NCI-H1417 (cell line): ENCODE measurements at regions not wholly inside any gene's neighbourhood (a gene's known extent, or its start where the extent isn't known, plus 50 kb on each side); places are given as distances from the start of the nearest gene placed in this dataset.
"Not testable (repeated sequence)": the region's sequence is repeated elsewhere in the genome, so short reads cannot be mapped to it uniquely, and the experiment has no call there.

ENCODE experiments used
- DNase-seq, 3 experiments: peaks; one replicate each; lab custom pipeline; 2025; lab: John Stamatoyannopoulos, UW

DNA sequence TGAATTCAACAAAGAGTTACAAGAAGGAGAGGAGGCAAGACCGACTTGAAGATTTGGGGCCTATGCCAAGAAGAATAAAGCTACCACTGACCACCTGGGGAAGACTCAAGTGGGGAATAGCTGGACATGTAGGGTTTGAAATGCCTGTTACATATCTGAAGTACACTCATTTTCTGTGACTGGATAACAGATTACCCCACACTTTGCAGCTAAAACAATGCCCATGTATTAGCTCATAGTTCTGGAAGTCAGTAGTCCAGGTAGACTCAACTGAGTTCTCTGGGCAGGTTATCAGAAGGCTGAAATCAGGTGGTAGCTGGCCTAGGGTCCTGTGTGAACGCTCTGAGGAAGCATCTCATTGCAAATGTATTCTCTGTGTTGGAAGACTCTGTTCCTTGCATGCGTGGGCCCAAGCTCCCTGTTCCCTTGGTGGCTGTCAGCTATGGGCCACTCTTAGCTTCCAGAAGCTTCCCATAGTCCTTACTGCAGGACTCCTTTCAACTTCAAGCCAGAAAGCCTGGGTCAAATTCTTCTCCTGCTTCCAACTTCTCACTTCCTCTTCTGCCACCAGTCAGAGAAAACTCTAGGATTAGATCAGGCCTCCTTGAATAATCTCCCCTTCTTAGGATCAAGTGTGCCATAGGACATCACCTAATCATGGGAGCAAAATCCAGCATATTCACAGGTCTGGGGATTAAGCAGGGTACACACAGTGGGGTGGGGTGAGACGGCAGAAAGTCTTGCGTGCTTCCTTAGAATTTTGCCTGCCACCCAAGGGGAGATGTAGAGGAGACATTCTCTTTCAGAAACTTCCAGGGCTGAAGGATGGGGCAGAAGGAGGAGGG is 187.8 kb downstream of the SHQ1 start:
- peak in 1 of 3 experiments; percentile 33 for DNase-seq

DNA sequence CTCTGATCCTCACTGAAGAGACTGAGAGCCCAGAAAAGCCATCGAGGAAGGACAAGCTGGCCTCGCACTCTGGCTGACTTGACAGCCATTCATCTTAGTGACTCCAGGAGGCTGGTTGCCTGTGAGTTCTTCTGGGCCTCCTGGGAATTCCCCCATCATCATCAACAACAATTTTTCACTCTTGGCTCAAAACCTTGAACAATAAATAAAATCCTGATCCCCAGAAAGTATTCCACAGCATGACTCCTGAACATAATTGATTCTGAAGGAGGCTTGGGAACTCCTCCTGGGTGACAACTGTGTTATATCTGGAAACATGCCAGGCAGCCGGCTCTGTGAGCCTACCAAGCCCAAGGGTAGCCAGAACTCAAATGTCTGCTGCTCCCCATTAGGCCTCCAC is 188.6 kb downstream of the SHQ1 start:
- peak; percentile 32 to 76 (median 75) for DNase-seq

DNA sequence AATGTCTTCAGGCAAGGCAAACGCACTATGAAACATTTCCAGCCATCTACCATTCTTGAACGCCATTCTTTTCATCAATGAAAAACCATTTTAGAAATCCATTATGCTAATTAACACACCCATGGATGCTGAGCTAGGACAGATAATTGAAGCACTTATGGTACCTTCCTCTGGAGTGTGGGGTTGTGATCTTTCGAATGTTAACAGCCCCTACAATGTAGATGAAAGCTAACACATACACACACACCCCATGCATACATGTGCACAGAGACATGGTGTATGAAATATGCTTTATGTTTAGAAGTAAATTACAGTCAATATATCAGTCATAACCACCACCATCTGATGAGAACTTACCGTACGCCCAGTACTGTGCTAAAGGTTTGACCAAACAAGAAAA is 189.1 kb downstream of the SHQ1 start:
- DNase-seq, result no peak

DNA sequence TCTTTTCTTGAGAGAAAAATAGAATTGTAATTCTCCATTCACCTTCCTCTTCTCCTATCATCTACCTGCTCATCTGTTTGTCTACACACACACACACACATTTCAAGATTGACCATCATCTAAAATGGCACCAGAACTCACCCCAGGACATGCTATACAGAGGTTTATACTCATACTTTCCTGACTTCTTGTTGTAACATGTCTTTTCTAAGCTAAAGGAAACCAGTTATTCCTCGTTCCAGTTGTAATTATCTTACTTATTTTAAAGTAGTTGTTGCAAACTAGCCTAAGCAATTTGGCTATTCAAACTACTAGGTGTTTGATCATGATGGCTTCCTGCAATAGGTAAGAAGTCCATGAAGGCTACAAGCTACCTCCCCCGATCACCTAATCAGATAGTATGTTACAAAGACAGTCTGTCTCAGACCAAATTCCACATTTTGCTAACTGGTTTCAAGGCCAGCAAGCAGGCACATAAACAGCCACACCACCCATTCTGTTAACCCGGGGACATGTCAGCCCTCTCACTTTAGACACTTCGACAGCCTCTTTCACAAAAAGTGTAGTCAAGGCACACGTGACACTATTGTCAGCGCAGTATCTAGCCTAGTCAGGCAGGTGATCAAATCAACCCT is 189.7 kb downstream of the SHQ1 start:
- no peak for DNase-seq

DNA sequence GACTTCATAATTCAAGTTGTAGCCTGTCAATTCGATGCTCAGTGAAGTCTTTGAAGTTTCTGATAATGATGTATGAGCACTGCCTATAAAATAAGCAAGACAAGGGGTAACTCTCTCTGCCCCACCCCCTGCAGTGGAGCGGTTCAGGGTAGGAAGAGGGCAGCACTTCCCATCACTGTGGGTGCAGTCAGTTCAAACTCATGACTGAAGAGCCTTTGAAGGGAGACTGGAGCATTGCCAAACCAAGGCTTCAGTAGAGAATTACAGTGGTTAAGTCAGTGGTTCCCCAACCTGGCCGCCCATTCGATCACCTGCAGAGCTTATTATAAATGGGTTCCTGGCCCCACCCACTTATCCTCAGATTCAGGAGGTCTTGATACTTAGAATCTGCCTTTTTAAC is 190.6 kb downstream of the SHQ1 start:
- peak in 2 of 3 experiments; percentile 6 to 11 for DNase-seq

DNA sequence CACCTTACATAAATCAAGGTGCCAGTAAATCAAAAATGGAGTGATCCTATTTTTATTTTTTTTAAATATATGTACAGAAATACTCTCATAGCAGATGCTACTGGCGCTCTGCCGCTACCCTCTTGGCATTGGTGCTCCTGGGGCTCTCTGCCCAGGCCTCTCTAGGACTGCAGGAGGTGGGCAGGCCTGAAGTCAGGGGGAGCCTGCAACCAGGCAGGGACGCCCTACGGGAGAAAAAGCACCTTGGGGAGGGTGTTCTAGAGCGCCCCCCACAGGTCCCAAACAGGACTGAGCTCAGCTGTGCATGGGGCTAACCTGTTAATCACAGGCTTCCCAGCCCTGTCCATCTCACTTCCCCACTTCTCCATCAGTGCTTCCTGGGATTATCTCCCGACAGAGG is 192.5 kb downstream of the SHQ1 start:
- DNase-seq, result no peak

DNA sequence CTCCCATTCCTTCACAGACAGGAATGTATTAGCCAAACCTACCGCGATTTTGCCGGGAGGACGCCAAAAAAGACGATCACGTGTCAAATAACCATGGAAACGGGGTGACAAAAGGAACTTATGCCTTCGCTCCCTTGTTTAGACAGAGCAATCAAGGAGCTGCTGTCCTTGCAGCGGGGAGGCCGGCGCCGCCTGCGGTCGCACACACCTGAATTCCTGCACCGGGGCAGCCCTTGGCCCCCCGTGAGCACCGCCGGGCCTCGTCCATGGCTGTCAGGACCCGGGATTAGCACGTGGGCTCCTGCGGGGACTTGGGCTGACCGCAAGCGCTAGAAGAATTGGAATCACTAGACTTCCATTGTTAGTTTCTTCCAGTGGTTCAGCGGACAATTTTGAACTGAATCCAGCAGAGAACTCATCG is 193.1 kb downstream of the SHQ1 start:
- no peak for DNase-seq

DNA sequence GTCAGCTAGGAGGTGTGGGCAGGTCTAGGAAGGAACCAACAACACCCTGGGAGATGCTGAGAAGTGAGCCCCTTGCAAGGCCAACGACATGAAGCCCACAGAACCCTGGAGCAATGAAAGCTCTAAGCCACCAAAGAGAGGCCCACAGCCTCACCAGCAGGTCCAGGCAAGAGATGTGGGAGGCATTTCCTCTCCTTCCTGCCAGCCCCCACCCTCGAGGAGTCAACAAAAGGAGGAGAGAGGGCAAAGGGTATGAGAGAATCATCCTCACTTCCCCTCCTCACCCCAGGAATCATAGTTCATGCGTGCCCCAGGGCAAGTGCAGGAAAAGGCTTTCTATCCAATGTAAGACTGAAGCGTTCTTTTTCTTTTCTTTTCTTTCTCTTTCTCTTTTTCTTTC is 195.8 kb downstream of the SHQ1 start:
- DNase-seq, result no peak

DNA sequence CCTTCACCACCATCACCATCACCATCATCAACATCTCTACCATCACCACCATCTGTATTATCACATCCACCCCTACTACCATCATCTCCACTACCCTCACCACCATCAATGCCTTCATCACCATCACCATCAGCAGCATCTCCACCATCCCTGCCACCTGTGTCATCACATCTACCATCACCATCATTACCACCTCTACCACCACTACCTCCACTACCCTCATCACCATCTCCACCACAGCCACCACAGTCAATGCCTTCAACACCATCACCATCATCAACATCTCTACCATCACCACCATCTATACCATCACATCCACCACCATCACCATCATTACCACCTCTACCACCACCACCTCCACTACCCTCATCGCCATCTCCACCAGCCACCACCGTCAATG is 196.7 kb downstream of the SHQ1 start:
- no peak for DNase-seq

DNA sequence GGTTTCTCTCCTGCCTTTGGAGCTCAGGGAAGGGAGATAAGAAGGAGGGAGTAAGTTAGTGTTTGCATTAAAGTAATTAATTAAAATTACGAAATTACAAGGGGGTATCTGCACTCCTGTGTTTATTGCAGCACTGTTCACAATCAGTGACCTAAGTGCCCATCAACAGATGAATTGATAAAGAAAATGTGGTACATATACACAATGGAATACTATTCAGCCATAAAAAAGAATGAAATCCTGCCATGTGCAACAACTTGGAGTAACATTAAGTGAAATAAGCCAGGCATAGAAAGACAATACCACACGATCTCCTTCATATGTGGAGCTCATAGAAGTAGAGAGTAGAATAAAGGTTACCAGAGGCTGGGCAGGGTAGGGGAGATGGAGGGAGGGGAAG is 202.0 kb downstream of the SHQ1 start:
- no peak for DNase-seq

DNA sequence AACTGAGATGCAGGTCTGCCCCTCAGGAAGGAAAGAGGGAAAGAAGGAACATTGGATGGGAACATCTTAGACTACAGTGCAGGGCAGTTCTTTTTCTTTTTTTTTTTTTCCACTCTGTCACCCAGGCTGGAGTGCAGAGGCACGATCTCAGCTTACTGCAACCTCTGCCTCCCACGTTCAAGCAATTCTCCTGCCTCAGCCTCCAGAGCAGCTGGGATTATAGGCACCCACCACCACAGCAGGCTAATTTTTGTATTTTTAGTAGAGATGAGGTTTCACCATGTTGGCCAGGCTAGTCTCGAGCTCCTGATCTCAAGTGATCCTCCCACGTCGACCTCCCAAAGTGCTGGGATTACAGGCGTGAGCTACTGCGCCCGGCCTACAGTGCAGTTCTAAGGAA is 204.6 kb downstream of the SHQ1 start:
- DNase-seq, result not testable (repeated sequence)

DNA sequence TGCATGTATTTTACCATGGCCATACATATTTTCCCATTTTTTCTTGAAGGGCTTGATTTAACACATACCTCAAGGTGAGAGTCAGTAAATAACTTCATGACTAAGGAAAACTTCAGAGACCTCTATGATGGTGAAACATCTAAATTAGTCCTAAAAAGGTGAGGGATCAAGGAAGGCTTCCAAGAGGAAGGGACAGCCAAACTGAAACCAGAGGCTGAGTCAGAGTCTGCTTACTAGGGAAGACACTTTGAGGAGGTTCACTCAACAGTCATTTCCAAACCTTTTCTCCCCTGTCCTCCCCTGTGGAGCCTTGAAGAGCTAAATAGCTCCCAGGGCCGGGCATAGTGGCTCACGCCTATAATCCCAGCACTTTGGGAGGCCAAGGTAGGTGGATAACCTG is 206.6 kb downstream of the SHQ1 start:
- no peak for DNase-seq

DNA sequence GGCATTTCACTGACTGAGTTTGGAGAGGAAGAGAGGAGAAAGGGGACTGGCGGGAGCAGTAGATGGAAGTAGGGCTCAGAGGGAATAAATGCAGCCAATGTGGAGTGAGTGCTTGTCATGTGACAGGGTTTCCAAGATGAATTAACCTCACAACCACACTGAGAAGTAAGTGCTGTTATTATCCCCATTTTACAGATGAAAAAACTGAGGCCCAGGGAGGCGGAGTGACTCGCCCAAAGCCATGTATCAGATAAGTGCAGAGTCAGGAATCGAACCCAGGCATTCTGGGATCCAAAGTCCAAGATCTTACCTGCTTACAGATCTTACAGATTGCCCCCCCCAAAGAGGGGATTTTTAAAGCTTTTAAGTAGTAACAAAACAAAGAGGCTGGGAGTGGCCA is 207.2 kb downstream of the SHQ1 start:
- DNase-seq, result no peak

DNA sequence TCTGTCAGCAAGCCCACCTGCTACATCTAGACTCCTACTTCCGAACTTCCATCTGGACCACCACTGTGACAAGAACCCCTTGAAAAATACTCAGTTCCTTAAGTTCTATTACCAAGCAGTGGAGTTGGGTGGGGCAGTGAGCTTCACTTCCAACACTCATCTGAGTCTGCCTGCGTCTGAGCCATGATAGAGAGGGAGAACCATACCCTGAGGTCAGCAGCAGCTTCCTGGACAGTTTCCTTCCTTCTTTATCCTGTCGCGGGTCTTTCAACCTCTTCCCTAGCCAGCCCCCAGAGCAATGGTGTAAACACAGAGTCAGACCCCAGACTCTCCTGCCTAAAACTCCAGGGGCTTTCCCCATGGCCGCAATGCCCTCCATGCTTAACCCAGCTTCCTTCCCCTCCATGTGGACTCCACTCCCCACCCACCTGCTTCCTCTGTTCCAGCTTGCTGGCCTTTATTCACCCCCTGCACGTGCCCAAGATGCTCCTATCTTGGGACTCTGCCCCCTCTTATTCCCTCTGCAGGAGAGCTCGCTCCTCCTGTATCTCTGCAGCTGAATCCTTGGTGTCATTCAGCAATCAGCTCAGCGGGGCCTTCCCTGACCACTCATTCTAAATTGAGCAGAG is 211.2 kb downstream of the SHQ1 start:
- DNase-seq, result no peak

DNA sequence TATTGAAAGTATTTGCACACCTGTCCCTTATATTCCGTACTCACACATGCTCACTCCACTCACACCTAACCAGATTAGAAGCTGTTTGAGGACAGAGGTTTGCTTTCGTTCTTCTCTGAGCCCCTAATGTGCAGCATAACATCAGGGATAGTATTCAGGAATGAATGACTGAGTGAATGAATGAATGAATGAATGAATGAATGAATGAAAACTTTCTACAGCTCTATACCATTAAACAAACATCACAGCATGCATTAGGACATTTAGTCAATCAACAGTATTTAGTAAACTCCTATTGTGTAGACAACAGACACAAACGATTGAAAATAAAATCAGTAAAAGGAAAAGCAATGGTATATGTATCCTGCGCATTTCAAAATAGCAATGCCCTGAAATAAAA is 212.7 kb downstream of the SHQ1 start:
- DNase-seq, result no peak

DNA sequence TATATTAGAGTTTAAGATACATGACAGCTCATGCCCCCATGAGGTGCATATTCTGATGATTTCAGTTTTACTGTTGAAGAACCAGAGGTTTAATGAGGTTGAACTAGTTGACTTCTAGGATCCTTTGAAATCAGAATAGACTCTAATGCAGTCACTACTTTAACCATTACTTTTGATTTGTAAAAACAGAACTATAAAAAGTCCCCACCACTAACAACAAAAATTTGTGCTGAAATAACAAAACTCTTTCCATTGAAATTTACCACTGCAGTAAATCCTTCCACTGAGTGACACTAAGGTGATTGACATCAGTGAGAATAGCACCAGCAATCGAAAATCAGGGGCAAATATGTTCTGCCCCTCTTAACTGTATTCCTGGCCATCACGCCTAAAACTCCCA is 214.1 kb downstream of the SHQ1 start:
- DNase-seq, result no peak

DNA sequence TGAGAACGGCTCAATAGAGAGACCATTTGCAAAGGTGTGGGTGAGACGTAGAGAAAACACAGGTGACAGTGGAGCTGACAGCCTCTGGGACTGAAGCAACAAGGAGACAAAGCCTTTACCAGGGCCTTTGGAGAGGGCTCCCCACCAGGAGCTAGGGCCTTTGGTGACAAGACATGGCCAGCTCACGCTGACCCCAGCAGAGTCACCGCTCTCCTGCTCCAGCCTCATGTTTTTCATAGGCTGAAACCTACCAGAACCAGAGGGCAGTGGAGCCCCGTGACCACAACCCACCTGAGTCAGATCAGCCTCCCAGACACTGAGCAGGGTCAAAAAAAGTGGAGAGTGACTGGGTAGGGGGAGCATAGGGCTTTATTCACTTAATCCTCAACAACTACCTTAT is 214.7 kb downstream of the SHQ1 start:
- no peak for DNase-seq

DNA sequence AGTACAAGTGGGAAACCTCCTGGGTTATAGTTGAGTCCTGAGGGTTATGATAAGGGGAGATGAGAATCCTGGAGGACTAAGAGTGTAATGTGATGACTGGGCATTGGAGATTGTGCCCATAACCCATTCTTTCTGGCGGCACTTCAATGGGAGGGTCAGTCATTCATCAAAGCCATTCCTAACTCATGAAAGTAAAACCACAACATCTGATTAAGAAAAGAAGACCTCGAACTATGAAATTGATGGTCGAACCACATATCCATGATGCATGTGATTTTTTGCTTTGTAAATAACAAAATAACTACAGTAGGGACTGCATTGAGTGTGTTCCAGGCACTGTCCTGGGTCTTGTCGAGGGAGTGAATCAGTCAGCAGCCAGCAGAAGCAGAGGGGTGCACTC is 215.1 kb downstream of the SHQ1 start:
- DNase-seq, result no peak

DNA sequence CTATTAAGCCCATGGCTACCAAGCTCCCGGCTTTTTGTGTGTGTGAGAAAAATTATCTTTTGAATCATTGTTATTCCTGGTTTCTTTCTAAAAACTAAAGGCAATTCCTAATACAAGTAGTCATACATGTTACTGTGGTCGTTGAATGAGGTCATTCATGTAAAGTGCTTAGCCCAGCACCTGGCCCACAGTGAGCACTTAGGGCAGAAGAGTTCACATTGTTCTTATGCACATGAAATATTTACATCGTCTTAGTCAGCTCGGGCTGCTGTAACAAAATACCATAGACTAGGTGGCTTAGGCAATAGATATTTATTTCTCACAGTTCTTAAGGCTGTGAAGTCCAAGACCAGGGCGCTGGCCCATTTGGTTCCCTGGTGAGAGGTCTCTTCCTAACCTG is 216.1 kb downstream of the SHQ1 start:
- DNase-seq, result no peak

DNA sequence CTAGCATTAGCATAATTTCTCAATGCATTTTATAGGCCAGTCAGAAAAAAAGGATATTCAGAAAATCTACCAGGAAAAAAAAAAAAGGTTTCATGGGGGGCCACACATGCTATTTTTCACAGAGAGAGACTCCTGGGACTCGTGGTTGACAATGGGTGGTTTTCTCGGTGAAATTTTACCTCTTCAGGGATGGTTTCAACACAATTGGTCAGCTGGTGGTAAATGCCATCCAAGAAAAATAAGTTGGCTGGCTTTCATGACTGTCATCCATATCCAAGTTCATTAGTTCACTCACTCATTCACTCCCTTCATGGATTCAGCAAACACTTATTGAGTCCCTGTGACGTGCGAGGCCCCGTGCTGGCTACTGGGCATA is 217.3 kb downstream of the SHQ1 start:
- peak in 1 of 3 experiments; percentile 65 for DNase-seq

DNA sequence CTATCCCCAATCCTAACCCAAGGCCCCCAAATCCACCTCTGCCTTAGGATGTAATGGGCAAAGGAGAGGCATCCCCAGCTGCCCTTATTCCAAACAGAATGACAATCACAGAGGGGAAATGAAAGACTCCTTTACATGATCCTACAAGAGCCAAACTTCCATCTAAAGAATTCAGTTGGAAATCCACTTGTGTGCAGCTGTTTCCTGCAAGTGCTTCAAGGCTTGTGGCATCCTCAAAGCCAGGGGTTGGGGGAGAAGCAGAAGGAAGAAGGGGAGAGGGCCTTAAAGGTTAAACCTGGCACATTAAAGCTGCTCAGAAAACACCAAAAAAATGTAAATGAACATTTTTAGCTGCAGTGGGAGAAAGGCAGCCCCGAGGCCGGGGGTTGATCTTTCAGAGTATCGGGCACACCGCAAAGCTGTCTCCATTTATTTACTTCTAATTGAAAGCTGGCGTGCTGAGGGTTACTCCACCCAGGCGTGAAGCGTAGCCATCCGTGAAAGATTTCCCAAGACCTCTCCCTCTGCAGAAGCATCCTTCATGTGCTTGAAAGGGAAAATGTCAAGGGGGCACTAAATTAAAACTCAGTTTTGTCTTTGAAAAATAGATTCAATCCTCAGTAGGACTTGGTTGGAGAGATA is 217.8 kb downstream of the SHQ1 start:
- peak in 1 of 3 experiments; percentile 88 for DNase-seq

DNA sequence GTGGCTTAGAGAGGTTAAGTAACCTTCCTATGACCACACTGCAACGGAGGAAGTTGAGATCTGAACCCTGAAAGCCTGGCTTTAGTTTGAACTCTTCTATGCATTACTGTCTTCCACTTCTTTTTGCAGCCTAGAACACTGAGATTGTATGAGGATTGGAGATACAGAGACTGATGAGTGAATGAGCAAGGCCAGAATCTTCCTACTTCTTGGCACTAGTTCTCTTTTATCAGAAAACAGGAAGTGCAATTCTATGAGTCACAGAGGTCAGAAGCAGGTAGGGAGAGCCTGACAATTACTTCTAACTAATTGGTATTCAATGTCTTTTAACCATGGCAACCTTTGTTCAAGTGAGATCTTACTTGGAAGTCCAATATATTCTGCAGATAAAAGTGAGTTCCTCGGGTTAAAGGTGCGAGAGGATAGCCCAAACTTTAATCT is 219.0 kb downstream of the SHQ1 start:
- no peak for DNase-seq

DNA sequence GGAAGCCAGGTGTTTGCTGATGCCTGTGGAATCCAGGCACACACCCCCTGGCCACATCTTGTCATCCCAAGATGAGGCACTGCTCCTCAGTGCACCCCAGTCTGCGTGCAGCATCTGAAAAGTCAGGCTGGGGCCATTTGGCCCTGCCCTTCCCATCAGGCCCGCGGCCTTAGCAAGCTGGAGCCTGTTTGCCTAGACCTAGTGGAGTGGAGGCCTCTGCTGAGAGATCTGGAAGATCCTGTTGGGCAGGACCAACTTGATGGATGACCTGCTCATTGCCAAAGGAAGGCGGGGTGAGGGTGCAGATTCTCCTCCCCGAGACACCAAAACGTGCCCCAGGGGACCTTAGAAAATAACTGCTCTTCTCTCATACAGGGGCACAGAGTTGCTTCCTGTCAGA is 220.2 kb downstream of the SHQ1 start:
- peak in 2 of 3 experiments; percentile 27 to 62 for DNase-seq
